BLaER1 (cell line): ENCODE measurements at regions not wholly inside any gene's neighbourhood (a gene's known extent, or its start where the extent isn't known, plus 50 kb on each side); places are given as distances from the start of the nearest gene placed in this dataset.

Source experiments
- H3K27ac ChIP-seq: shearing (Covaris generic); formaldehyde crosslinking; 2 replicates; pipeline ENCODE4 v1.8.1; 2022
- H3K27me3 ChIP-seq: shearing (Covaris generic); formaldehyde crosslinking; 2 replicates; pipeline ENCODE4 v1.8.1; 2022
- H3K36me3 ChIP-seq: shearing (Covaris generic); formaldehyde crosslinking; 2 replicates; pipeline ENCODE4 v1.8.1; 2022
- H3K4me1 ChIP-seq: shearing (Covaris generic); formaldehyde crosslinking; 2 replicates; pipeline ENCODE4 v1.8.1; 2022
- H3K4me2 ChIP-seq: shearing (Covaris generic); formaldehyde crosslinking; 2 replicates; pipeline ENCODE4 v1.8.1; 2022
- H3K4me3 ChIP-seq: shearing (Covaris generic); formaldehyde crosslinking; 2 replicates; pipeline ENCODE4 v1.8.1; 2022
- H3K9ac ChIP-seq: shearing (Covaris generic); formaldehyde crosslinking; 2 replicates; pipeline ENCODE4 v1.8.1; 2022
- H3K9me3 ChIP-seq: shearing (Covaris generic); formaldehyde crosslinking; 2 replicates; pipeline ENCODE4 v1.8.1; 2022
- H4K20me1 ChIP-seq: shearing (Covaris generic); formaldehyde crosslinking; 2 replicates; pipeline ENCODE4 v1.8.1; 2022
- Cebpa-rat ChIP-seq: shearing (Covaris generic); IDR thresholded peaks from 2 replicates; pipeline ENCODE4 v1.8.1; 2022

DNA sequence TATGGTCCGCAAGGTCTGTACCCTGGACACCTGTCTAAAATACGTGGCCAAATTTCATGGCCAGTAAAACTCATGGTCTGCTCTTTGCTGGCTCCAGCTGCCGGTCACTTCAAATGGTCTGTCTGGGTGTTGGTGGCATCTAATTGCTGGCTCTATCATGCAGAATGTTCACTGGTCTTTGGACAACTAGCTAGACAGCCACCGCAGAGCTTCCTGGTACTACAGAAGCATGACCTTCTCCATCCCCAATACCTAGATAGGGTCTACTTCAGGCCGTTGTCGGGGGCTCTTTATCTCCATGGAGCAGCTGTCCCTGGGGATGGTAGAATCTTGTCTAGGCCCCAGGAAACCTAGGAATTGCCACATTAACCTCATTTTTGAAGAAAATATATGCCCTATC, 88.4 kb upstream of the RMDN2 start:
- no peaks in the 10 kb centered on the region for H3K4me1 ChIP-seq
- H3K4me3 ChIP-seq = no peak overlapping the region
- TF ChIP-seq Cebpa-rat = no peak
- no peak overlapping the region for H3K4me2 ChIP-seq
- no peaks in the 10 kb centered on the region for H3K27me3 ChIP-seq
- no peak overlapping the region for H3K27ac ChIP-seq
- H4K20me1 ChIP-seq = no peaks in the 10 kb centered on the region
- H3K36me3 ChIP-seq = no peaks in the 10 kb centered on the region
- no peaks in the 10 kb centered on the region for H3K9me3 ChIP-seq
- H3K9ac ChIP-seq = no peak overlapping the region

DNA sequence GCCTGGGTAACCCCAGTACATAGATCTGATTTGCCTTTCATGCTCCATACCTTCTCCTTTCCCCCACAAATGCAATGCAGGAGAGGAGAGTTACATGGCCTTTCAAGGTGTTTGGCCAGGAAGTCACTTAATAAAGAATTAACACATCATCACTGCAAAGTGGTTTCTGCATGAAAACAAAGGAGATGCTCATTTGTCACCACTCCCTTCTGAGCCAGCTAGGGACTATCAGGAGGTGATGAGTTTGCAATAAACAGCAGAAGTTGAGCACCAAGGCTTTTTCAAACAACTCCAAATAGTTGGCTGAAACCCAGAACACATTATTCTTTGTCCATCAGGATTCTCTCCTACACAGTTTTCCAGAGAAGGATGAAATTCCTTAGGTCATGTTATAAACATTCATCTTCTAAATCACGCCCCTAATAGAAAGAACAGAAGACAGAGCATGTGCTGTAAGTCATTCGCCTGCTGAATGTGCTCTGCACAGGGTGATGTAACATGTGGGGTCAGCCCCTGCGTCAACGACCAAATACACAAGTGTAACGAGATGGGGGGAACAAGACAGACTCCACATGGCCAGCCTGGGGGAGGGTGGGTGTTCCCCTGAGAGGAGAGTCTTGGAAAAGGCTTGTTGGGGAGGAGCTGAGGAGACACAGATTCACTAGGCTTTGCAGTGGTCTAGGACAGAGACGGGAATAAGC, 87.3 kb upstream of the RMDN2 start:
- H3K4me2 ChIP-seq = no peak overlapping the region
- H3K4me3 ChIP-seq = no peak overlapping the region
- no peaks in the 10 kb centered on the region for H3K4me1 ChIP-seq
- no peak overlapping the region for H3K9ac ChIP-seq
- TF ChIP-seq Cebpa-rat = no peak
- H3K27me3 ChIP-seq = no peaks in the 10 kb centered on the region
- no peaks in the 10 kb centered on the region for H3K9me3 ChIP-seq
- H4K20me1 ChIP-seq = no peaks in the 10 kb centered on the region
- H3K27ac ChIP-seq = no peak overlapping the region
- no peaks in the 10 kb centered on the region for H3K36me3 ChIP-seq

DNA sequence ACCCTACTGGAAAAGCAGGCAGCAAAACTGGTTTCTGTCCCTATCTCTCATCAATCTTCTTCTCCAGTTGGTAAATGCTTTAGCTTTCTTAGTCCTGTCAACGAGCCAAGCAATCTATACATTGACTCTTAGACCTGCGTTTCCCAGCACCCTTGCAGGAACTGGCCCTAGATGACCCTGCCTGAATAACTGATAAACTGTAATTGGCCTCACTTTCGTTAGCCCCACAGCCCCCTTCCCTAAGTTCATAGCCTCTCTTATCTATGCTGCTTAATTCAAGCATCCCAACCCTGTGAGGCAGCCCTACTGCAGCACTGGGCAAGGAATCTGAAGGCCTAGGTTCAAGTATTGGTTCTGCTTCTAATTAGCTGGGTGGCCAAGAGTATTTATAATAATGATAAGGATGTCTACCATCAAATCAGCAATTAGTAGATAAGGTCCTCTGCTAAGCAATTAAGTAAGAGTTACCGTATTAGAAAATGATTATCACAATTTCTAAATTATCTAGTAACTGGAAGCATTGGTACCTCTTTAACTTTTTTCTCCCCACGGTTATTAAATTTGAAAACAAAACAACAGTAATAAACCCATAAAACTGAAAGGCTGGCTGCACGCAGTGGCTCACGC, 86.4 kb upstream of the RMDN2 start:
- no peak overlapping the region for H3K9ac ChIP-seq
- no peak overlapping the region for H3K4me2 ChIP-seq
- H4K20me1 ChIP-seq = no peaks in the 10 kb centered on the region
- TF ChIP-seq Cebpa-rat = no peak
- no peak overlapping the region for H3K4me3 ChIP-seq
- no peaks in the 10 kb centered on the region for H3K36me3 ChIP-seq
- H3K4me1 ChIP-seq = no peaks in the 10 kb centered on the region
- no peaks in the 10 kb centered on the region for H3K27me3 ChIP-seq
- no peak overlapping the region for H3K27ac ChIP-seq
- H3K9me3 ChIP-seq = no peaks in the 10 kb centered on the region

DNA sequence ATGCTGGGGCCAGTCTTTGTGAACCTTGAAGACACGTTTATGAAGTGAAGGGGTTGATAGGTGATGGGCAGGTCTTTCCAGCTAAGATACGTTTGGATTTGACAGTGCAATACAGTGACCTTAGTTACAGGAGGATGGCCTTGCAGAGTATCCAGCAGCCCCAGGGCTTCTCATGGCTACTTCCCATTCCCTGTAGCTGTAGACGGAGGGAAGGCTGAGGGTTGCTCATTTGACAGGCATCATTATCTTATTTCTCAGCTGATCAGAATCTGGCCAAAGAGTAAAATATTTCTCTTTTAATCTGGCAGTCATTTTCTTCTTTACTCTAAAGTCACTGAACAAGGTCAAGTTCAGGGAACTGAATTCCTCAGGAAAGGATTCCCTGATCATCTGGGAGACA, 85.1 kb upstream of the RMDN2 start:
- no peaks in the 10 kb centered on the region for H4K20me1 ChIP-seq
- H3K27ac ChIP-seq = no peak overlapping the region
- no peak overlapping the region for H3K4me3 ChIP-seq
- no peaks in the 10 kb centered on the region for H3K9me3 ChIP-seq
- H3K4me1 ChIP-seq = no peaks in the 10 kb centered on the region
- no peaks in the 10 kb centered on the region for H3K27me3 ChIP-seq
- no peak overlapping the region for H3K9ac ChIP-seq
- no peaks in the 10 kb centered on the region for H3K36me3 ChIP-seq
- no peak overlapping the region for H3K4me2 ChIP-seq
- no peak for TF ChIP-seq Cebpa-rat

DNA sequence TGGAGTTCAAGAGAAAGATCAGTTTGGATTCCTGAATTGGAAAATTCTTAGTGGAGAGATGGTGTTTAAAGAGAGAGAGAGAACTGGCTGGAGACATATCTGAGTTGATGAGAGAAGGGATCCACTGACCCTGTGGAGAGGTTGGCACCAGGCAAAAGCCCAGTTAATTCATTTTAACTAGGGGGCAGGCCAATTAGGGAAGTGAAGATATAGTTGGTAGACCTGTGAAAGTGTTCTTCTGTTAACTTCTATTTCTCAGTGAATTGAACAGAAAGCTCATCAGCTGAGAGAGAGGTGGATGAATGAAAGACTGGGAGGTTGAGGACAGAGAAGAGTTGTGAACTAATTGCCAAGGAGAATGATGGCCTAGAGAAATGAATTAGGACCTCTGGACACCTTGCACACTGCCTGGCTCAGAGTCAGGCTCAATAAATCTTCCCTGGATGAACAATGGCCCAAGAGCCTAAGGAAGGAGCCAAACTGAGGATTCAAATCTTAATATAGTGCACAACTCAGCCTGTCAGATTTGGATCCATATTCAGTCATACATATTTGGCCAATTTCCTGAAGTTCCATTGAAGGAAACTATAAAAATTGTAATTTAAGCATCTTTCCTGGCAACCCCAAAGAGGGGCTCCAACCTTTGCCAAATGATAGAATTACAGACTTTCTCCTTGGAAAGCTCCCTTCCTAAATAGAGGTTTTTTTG, 82.2 kb upstream of the RMDN2 start:
- Histone ChIP-seq H3K27me3 (no peaks in the 10 kb centered on the region), H3K36me3 (no peaks in the 10 kb centered on the region), H3K27ac (no peak overlapping the region), H3K4me3 (no peak overlapping the region), H4K20me1 (no peaks in the 10 kb centered on the region), H3K9me3 (no peaks in the 10 kb centered on the region), H3K4me2 (no peak overlapping the region), H3K9ac (no peak overlapping the region), H3K4me1 (no peaks in the 10 kb centered on the region)
- TF ChIP-seq Cebpa-rat = no peak

DNA sequence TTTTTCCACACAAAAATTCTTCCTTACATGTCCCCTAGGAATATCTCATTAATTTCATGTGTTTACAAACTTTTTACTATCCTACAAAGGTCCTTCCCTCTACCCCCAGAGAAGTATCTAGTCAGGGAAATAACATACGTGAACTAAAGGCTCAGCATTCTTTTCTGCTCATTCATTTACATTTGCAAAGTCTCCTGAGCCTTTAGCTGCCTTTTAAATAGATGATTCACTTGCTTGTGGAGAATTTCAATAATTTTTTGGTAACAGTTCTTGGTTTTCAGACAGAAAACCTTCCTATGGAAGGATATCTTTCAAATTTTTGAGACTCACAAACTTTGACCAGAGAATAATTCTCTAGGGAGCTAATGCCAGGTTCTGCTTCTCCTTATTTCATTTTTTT, 81.5 kb upstream of the RMDN2 start:
- H3K9ac ChIP-seq = no peak overlapping the region
- no peaks in the 10 kb centered on the region for H3K27me3 ChIP-seq
- no peak overlapping the region for H3K27ac ChIP-seq
- no peak for TF ChIP-seq Cebpa-rat
- no peaks in the 10 kb centered on the region for H3K36me3 ChIP-seq
- no peaks in the 10 kb centered on the region for H3K9me3 ChIP-seq
- H3K4me3 ChIP-seq = no peak overlapping the region
- H4K20me1 ChIP-seq = no peaks in the 10 kb centered on the region
- H3K4me2 ChIP-seq = no peak overlapping the region
- no peaks in the 10 kb centered on the region for H3K4me1 ChIP-seq

DNA sequence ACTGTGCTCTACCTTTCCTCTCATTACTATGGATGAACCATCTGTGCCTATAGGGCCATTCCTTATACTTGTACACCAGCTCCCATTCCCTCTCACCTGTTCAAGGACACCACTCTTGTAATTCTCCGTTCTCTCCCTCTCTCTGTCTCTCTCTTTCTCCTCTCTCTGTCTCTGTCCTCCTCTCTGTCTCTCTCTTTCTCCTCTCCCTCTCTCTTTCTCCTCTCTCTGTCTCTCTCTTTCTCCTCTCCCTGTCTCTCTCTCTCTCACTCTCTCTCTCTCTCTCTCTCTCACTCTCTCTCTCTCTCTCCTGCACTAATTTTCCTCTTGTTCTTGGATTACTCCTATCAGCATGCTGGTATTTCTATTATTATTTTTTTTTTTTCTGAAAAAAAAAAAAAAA, 78.9 kb upstream of the RMDN2 start:
- H3K9me3 ChIP-seq = no peaks in the 10 kb centered on the region

DNA sequence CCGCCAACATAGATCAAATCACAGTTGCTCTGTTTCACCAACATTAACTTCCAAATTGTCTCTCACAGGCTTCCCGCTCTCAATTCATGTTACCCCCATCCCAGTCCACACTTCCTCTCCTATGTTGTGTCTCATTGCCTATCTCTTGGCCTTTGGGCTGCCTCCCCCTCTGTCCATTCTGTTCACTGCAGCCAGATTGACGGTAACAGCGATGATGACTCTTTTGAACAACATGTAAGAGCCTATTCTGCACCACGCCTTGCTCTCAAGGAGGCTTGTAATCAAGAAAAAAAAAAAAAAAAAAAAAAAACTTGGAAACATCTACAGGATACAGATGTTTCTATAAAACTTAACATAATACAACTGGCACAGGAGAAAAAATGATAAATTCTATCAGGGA, 77.3 kb upstream of the RMDN2 start:
- Histone ChIP-seq H3K4me3 (no peak overlapping the region), H3K36me3 (no peaks in the 10 kb centered on the region), H4K20me1 (no peaks in the 10 kb centered on the region), H3K27me3 (no peaks in the 10 kb centered on the region), H3K4me2 (no peak overlapping the region), H3K9me3 (no peaks in the 10 kb centered on the region), H3K4me1 (no peaks in the 10 kb centered on the region), H3K9ac (no peak overlapping the region), H3K27ac (no peak overlapping the region)
- no peak for TF ChIP-seq Cebpa-rat

More for the DNA sequence above, 78.9 kb upstream of the RMDN2 start:
- Histone ChIP-seq H3K4me3 (no peak overlapping the region), H3K9ac (no peak overlapping the region), H4K20me1 (no peaks in the 10 kb centered on the region), H3K27ac (no peak overlapping the region), H3K36me3 (no peaks in the 10 kb centered on the region), H3K4me2 (no peak overlapping the region), H3K27me3 (no peaks in the 10 kb centered on the region), H3K4me1 (no peaks in the 10 kb centered on the region)
- TF ChIP-seq Cebpa-rat = no peak

DNA sequence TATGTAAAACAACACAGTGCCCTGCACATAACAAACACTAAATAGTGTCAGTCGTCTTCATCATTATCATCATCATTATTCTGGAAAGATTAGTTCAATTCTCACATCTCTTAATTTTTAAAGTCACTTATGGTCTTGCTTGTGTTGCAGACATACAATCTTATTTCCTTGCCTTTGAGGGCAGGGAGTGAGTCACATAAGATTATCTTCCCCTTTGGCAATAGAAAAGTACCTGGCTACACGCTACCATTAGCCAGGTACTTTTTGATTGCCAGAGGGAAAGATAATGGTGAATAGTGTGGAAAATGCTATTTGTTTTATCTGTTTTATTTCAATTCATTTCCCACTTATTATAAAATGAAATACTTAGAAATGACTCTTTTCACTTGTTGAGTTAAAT, 76.6 kb upstream of the RMDN2 start:
- H3K27me3 ChIP-seq = no peaks in the 10 kb centered on the region
- no peak overlapping the region for H3K27ac ChIP-seq
- TF ChIP-seq Cebpa-rat = no peak

DNA sequence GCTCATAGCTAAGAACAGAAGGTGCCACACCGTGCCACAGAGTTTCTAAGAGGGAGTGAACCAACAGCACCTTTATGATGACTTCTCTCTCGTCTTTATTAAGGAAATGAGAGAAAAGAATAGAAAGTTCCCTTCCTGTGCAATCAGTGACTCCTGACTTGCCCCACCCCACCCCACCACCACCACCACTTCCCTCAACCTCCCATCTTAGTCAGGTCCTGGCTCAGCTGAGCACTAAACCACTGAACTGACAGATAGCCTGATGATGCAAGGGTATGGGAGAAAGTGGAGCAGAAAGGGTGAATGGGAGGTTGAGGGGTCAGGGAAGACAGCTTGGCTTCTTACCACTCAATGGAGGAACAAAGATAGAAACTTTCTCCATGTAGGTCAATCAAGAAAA, 75.2 kb upstream of the RMDN2 start:
- no peak overlapping the region for H3K9ac ChIP-seq
- H3K36me3 ChIP-seq = no peaks in the 10 kb centered on the region
- no peaks in the 10 kb centered on the region for H4K20me1 ChIP-seq
- H3K4me1 ChIP-seq = peaks cover 5% of the 10 kb centered on the region
- no peaks in the 10 kb centered on the region for H3K9me3 ChIP-seq
- H3K4me3 ChIP-seq = no peak overlapping the region
- no peak overlapping the region for H3K4me2 ChIP-seq
- TF ChIP-seq Cebpa-rat = no peak
- no peaks in the 10 kb centered on the region for H3K27me3 ChIP-seq
- no peak overlapping the region for H3K27ac ChIP-seq

More for the DNA sequence above, 76.6 kb upstream of the RMDN2 start:
- no peak overlapping the region for H3K9ac ChIP-seq
- H4K20me1 ChIP-seq = no peaks in the 10 kb centered on the region
- no peaks in the 10 kb centered on the region for H3K4me1 ChIP-seq
- H3K4me2 ChIP-seq = no peak overlapping the region
- no peak overlapping the region for H3K4me3 ChIP-seq
- no peaks in the 10 kb centered on the region for H3K9me3 ChIP-seq
- no peaks in the 10 kb centered on the region for H3K36me3 ChIP-seq
